SW480 (cell line): ENCODE measurements at regions not wholly inside any gene's neighbourhood (a gene's known extent, or its start where the extent isn't known, plus 50 kb on each side); places are given as distances from the start of the nearest gene placed in this dataset.
"Not testable (repeated sequence)": the region's sequence is repeated elsewhere in the genome, so short reads cannot be mapped to it uniquely, and the experiment has no call there.

Source experiments
- DNase-seq: peaks from one replicate; pipeline ENCODE4 v3.0.0-alpha.2; 2016; ENCODE audit warnings: low spot score

DNA sequence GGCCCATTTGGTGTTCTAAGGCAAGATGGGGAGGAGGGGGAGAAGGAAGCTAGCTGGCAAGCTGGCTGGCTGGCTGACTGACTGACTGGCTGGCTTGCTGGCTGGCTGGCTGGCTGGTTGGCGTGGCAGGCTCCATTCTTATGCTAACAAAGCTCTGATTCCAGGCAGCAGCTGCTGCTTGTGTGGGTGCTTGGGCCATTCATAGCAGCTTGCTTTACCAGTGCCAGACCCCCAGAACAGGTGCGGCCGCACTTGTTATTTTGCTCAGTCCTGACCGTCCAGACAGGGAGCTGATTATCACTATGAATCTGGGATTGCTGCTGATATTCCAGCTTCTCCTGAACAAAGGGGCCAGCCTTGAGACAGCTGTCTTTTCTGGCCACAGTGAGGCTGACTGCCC, 131.2 kb upstream of the PAK3 start:
- DNase-seq: no peak

DNA sequence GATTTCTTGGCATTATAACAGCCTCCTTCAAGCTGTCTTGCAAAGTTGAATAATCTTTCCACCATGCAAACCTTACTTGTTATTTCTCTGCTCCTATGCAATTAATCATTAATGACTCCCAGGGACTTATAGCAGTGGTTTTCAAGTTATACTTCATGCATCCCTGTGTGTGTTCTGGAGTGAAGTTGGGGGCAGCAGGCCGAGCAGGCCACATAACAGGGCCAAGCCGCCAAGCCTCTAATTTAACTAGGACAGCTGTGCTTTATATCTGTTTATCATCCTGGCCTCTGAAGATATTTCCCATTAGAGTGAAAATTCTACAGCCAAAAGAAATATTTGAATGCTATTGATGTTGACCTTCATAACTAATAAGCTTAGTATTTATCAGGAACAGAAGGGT, 133.5 kb upstream of the PAK3 start:
- DNase-seq: no peak

DNA sequence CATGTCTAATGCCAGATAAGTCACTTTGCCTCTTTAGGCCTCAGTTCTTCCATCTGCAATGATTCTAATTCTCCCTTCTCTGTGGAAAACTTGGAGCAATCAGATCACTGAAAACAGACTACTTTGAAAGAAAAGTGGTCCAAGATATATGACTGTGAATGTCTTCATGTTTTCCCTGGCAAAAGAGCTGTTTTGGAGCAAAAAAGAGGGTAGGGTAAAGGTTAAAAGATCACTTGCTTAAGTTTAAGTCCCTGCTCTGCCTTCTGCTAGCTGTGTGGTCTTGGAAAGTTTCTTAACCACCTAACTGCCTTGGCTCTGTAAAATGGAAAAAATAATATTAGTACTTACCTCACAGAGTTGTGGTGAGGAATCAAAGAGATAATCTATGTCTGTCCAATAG, 140.3 kb upstream of the PAK3 start:
- no peak for DNase-seq

GRCh38 chrX:110954428-110955100, 141.4 kb upstream of the PAK3 start:
- no peak for DNase-seq

DNA sequence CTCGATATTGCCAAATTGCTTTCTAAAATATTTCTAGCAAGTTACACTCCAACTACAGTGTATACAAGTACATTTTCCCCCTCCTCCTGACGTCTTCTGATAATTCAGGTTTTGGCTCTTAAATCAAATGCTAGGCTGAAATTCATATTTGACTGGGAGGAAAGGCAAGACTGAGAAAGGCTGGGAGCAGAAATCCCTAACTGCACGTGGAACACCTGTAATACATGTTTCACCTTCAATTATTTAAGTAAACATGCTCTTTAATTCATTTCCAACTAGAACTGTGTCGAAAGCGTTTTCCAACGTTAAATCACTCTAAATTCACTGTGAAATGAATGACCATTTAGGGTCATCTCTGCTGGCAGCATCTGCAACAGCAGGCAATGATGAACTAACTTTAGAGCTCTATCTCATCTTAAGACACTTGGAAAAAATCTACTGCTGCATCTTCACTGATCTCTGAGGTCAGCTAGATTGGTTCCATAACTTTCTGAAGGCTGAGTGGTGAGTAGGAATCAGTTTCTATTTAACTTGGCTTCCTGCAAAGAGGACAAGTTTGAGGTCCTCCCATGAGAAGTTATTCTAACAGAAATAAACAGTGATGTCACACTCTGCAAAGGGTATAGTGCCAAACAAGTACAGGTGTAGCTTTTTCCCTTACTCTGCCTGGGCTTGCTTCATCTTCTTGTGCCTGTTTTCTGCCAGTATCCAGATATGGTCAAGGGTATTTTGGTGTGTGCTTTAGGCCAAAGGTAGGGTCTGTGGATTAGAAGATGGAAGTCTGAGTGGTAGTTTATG, 144.3 kb upstream of the PAK3 start:
- DNase-seq: no peak

DNA sequence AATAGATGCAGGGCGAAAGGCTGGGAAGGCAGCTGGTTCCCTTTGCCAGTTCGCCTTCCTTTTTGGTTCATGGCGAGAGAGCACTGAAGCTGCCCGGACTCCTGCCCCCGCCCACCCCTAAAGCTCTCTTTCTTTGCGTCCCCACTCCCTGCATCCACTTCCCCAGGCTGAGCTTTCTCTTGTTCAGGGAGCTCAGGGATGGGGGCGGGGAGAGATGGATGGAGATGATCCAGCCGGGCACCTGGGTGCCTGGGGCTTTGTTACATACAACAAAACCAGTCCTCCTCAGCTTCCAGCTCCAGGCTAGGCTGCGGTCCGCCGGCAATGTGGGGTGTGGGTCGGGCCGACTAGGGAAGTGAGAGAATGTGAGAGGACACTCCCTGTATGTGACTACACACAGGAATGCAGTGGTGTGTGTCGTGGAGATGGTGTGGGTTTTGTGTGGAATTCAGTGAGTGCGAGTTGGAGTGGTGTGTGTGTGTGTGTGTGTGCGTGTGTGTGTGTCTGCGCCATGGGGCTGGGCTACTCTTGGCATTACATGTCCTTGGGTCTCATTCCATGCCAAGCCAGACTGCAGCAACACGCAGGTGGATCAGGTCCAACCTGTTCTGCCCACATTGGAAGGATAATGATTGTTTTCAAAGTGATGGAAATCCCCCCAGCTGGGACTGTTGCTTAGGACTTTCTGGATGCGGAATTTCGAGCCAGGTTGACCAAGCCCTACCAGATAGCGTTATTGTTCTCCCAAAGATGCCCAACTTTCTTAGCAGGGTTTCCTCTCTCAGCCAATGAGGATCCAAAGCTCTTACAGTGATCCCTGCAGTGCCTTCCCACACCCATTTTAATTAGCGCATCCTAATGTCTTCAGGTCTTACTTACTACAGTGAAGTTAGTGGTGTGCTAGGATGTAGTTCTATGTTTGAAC, 149.4 kb upstream of the CHRDL1 start:
- DNase-seq: no peak

- DNase-seq: no peak
Measured at GRCh38 chrX:110944311-110944750, 148.7 kb upstream of the CHRDL1 start.

DNA sequence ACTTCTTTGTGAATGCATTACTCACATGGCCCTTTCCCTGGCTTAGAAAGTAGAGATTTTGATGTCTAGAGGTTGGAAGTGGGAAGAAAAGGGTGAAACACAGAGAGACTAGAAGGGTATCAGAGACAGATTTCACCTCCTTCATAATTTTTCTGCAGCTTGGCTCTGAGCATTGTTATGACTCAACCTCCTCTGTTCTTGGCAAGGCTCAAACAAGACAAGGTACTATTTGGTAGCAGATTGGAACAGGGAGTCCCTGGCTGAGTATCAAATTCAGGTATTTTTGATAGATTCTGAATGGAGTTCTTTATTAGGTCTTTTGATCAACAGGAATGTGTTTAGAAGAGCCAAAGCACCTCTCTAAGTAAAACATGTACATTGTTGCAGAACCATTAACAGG, 146.3 kb upstream of the CHRDL1 start:
- no peak for DNase-seq

DNA sequence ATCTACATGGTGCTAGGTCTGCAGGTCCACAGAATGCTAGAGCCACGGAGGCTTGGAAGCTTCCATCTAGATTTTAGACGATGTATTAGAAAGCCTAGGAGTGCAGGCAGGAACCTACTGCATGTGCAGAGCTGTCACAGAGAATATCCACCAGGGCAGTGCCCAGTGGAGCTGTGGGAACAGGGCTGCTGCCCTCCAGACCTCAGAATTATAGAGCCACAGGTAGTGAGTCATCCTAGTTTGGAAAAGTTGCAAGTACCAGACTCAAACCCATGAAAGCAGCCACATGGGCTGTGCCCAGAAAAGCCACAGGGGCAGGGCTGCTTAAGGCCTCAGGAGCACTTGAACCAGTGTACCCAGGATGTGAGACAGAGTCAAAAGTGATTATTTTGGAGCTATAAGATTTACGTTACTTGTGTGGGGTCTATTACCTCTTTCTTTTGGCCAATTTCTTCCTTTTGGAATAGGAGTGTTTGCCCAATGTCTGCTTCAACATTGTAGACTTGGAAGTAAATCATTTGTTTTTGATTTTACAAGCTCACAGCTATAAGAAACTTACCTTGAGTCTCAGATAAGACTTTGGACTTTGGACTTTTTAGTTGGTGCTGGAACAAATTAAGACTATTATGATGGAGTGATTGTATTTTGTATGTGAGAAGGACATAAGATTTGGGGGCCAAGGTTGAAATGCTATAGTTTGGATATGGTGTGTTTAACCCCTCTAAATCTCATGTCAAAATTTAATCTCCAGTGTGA, 143.5 kb upstream of the CHRDL1 start:
- DNase-seq: no peak

GRCh38 chrX:110924871-110925270, 129.3 kb upstream of the CHRDL1 start:
- no peak for DNase-seq

GRCh38 chrX:110920991-110921390, 125.4 kb upstream of the CHRDL1 start:
- DNase-seq: no peak

DNA sequence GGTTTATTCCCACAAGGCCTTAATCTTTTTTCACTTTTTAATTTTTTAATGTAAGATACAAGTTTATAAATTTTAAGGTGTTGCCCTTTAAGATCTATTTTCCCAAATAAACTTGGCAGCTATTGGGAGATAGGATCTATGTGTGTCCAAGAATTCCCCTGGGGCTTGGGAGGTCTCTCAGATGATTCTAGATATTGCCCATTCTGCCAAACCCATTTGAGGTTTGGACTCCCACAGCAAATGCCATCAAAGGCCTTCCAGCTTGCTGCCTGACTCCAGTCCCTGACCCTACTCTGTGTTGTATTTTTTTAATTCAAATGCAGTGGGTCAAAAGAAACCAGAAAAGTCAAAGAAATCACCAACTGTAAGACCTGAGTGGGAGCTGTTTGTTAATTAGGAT, 120.0 kb upstream of the CHRDL1 start:
- DNase-seq: no peak

DNA sequence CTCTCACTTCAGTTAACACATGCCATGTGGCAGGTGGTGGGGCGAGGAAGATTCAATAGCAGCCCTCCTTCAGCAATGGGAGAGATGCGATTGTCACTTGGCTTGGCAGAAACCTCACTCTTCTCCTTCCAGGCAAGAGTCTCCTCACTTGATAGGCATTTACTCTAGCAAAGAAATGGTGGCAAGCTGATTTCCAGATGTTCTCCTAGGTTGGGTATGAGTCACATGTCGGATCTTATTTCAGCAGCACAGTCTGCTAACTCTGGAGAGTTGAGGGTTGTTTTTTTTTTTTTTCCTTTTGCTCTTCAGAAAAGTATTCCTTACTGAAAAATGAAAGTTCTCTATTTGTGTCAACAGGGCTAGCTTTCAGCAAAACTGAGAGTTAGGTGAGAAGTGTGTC, 119.5 kb upstream of the CHRDL1 start:
- DNase-seq: no peak

- DNase-seq: no peak
Measured at GRCh38 chrX:110914281-110914680, 118.7 kb upstream of the CHRDL1 start.

- not testable (repeated sequence) for DNase-seq
Measured at GRCh38 chrX:110904747-110905146, 109.1 kb upstream of the CHRDL1 start.

GRCh38 chrX:110881971-110882370, 86.4 kb upstream of the CHRDL1 start:
- DNase-seq: no peak

DNA sequence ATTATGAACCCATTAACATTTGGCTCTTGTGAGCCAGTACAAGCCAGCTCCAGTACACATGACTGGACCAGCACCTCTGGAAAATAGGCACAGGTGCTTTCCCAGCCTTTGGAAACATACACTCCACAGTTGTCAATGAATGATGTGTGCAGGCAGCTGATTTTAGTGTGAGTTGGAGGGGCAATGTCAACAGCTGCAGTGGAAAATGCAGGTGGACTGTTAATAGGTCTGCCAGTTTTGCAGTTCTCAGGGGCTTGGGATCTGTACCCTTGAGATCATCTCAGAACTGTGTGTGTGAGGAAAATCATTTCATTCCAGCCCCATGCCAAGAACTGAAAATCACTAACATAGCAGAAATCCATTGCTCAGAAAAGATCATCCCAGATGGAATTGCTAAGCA, 81.7 kb upstream of the CHRDL1 start:
- no peak for DNase-seq

DNA sequence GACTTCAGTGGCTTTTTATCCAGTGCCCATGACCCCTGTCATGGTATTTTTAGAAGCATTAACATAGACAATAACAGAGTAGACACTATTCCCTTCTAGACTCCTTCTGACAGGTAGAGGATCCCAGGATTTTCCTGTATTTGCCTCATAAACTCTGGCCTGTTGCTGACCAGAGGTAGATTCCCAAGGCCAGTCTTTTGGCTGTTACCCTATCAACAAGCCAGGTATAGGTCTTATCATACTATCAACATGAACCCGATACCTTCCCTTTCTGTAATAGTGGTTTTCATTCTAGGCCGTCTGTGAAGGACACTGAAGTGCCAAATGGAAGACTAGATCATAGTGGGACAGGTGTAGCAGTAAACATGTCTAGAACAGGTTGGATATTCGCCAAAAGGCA, 76.2 kb upstream of the CHRDL1 start:
- no peak for DNase-seq

- DNase-seq: no peak
Measured at GRCh38 chrX:110866421-110866820, 70.8 kb upstream of the CHRDL1 start.

DNA sequence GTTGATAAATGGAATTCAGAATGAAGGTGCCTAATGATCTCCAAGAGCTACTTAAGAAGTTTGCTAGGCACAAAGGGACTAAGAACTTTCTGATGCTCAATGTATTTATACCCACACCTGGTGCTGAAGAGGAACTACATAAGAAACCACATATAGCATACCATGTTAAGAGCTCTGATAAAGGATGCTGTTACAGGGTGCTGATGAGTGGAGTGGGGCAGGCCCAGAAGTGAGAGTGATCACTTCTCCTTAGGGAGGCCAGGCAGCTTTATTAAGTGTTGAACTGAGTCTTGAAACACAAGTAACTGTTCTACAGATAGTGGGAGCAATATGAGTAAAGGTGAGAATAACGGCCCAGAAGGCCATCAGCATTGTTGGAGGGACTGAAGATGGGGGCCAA, 68.3 kb upstream of the CHRDL1 start:
- DNase-seq: no peak

- DNase-seq: no peak
Measured at GRCh38 chrX:110858565-110858964, 62.9 kb upstream of the CHRDL1 start.

GRCh38 chrX:110853610-110854009, 58.0 kb upstream of the CHRDL1 start:
- peak; percentile 18 for DNase-seq
